MCF 10A (cell line): ENCODE measurements at regions not wholly inside any gene's neighbourhood (a gene's known extent, or its start where the extent isn't known, plus 50 kb on each side); places are given as distances from the start of the nearest gene placed in this dataset.

Experiments
- BruUV-seq: library from RNA; stranded (reverse); fragments of 400-500 nt; replicated peaks from 2 replicates; lab custom pipeline; 2021; lab: Mats Ljungman, UMichigan
- CTCF ChIA-PET: fragments of 300-600 bp; sonication (Branson Sonifier 250); formaldehyde crosslinking; extraction: SDS; loops from one replicate; lab custom pipeline; 2021; ENCODE audit warnings: antibody characterized with exemption, inconsistent platforms; lab: Yijun Ruan, JAX
- POLR2A ChIA-PET: fragments of 300-600, 350-650 bp; sonication (Branson Sonifier 250); formaldehyde crosslinking; extraction: SDS; loops from one replicate; lab custom pipeline; 2020; ENCODE audit warnings: antibody characterized with exemption, inconsistent platforms; lab: Yijun Ruan, JAX
- DNase-seq: peaks from one replicate; pipeline ENCODE4 v3.0.0-alpha.2; 2018; ENCODE audit not compliant: unreplicated experiment
- H3K27ac Mint-ChIP-seq: one replicate; pipeline ENCODE4 v1.8.0; 2022; ENCODE audit warnings: mild to moderate bottlenecking, low read depth, mixed read lengths; ENCODE audit not compliant: unreplicated experiment
- H3K27me3 Mint-ChIP-seq: one replicate; pipeline ENCODE4 v1.8.0; 2022; ENCODE audit warnings: mixed read lengths; ENCODE audit not compliant: insufficient read depth, unreplicated experiment
- H3K36me3 Mint-ChIP-seq: one replicate; pipeline ENCODE4 v1.8.0; 2022; ENCODE audit warnings: mild to moderate bottlenecking, moderate library complexity, mixed read lengths; ENCODE audit not compliant: insufficient read depth, unreplicated experiment
- H3K4me1 Mint-ChIP-seq: one replicate; pipeline ENCODE4 v1.8.0; 2022; ENCODE audit warnings: mixed read lengths; ENCODE audit not compliant: insufficient read depth, unreplicated experiment
- H3K4me3 Mint-ChIP-seq: one replicate; pipeline ENCODE4 v1.8.0; 2022; ENCODE audit warnings: mild to moderate bottlenecking, moderate library complexity, mixed read lengths; ENCODE audit not compliant: unreplicated experiment
- H3K9me3 Mint-ChIP-seq: one replicate; pipeline ENCODE4 v1.8.0; 2022; ENCODE audit warnings: mixed read lengths; ENCODE audit not compliant: unreplicated experiment
- CTCF ChIP-seq: fragments of 200-600 bp; IDR thresholded peaks from one replicate; pipeline ENCODE4 v1.8.0; 2022; ENCODE audit warnings: antibody characterized with exemption, mild to moderate bottlenecking; ENCODE audit not compliant: unreplicated experiment
- intact Hi-C: fragments of 100-400 bp; cut with micrococcal nuclease; formaldehyde crosslinking; loops from 2 replicates; pipeline ENCODE4 v1.14.1; 2022

DNA sequence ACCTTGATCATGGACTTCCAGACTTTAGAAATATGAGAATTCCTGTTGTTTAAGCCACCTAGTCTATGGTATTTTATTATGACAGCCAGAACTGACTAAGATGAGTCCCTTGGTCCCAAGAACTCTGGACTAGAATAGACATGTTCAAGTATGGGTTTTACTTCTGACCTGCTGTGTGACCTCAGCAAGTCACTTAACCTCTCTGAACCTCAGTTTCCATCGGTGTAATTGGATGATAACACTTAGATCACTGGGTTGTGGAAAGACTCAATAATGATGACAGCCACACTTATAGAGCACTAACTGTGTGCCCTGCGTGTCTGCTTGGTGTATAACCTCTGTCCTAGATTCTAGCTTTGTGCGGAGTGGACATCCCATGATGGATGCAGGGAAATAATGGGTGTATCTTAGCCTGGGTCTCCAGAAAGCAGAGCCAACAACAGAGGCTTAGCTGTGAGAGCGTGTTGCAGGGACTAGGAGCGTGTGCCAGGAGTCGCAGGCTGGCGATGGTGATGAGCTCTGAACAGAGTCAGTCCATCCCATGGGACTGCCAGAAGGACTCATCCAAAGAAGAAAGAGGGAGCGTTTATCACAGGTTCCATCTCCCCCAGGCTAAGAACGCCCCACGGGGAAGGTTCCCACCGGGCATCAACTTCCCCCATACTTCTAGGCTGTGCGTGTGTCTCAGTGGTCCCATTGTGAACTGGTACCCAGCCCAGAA is 93.2 kb upstream of the TP53I11 start:
- Mint-ChIP-seq H3K27ac (peak overlapping the region; percentile 49), H3K9me3 (no peaks in the 10 kb centered on the region), H3K27me3 (no peaks in the 10 kb centered on the region), H3K36me3 (no peaks in the 10 kb centered on the region), H3K4me3 (no peak overlapping the region), H3K4me1 (peaks cover 41% of the 10 kb centered on the region)
- ChIA-PET CTCF (interaction anchor here (0.7 to 1.0 kb wide), 4 partner anchors 46 to 108 kb away, joined by 3 to 4 read pairs (median 3); no protein-coding TSS in a partner anchor), POLR2A (no interaction called here)
- no TSS peak for BruUV-seq
- no peak for TF ChIP-seq CTCF
- intact Hi-C loops = loop anchor here (10.0 kb wide), 1 partner anchor 89 kb away; the partner anchor contains the start of gene TP53I11
- DNase-seq = no peak

DNA sequence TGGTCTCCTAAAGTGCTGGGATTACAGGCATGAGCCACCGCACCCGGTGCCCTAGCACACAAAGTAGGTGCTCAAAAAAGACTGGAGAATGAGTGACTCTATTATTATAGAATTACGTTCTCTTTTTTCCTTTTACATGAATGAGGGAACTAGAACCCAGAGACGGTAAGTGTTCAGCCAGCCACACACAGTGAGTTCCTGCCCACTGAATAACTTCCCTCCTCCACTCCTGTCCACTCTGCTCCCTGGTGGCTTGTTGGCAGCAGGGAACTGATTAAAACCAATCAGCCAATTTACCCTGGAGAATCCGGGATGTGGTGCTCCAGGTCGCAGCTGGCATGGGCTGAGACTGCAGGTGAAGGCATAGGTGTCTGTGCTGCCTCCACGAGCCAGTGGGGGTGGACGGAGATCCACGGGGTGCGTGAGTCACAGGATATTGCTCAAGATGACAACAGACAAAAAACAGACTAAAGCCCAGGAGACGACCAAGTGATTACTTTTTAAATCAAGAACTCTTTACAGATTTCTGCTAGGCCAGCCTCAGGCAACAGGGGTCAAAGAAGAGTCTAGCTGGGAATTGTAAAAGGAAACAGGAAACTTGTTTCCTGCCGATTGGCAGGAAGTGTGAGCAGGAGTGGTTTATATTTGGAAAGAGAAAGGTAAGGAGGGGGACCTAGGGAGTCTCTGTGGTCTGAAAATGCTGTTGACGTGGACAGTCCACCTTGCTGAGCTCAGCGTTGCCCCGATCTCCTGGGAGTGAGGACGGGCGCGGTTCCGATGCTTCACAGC is 95.2 kb upstream of the TP53I11 start:
- peak; percentile 78 for DNase-seq
- intact Hi-C loops = loop anchor here (1.0 to 10.0 kb wide), 2 partner anchors 43 to 91 kb away; partner anchors contain the start of gene TP53I11
- BruUV-seq = TSS peak; percentile 94
- ChIA-PET CTCF (interaction anchor here (0.8 to 1.0 kb wide), 2 partner anchors 50 to 297 kb away, joined by 4 read pairs; no protein-coding TSS in a partner anchor), POLR2A (interaction anchor here (0.8 to 1.5 kb wide), 4 partner anchors 44 to 67 kb away, joined by 3 to 5 read pairs (median 4); no protein-coding TSS in a partner anchor)
- no peaks in the 10 kb centered on the region for H3K27me3 Mint-ChIP-seq
- peak overlapping the region; percentile 54 for H3K4me3 Mint-ChIP-seq
- TF ChIP-seq CTCF = no peak
- H3K36me3 Mint-ChIP-seq = no peaks in the 10 kb centered on the region
- peaks cover 41% of the 10 kb centered on the region for H3K4me1 Mint-ChIP-seq
- H3K27ac Mint-ChIP-seq = peak overlapping the region; percentile 98
- no peaks in the 10 kb centered on the region for H3K9me3 Mint-ChIP-seq

- TF ChIP-seq CTCF = no peak
- H3K36me3 Mint-ChIP-seq = no peaks in the 10 kb centered on the region
- ChIA-PET POLR2A (no interaction called here), CTCF (interaction anchor here (0.6 to 1.2 kb wide), 2 partner anchors 57 to 286 kb away, joined by 3 read pairs; no protein-coding TSS in a partner anchor)
- peak overlapping the region; percentile 28 for H3K4me3 Mint-ChIP-seq
- no TSS peak for BruUV-seq
- H3K27me3 Mint-ChIP-seq = no peaks in the 10 kb centered on the region
- H3K4me1 Mint-ChIP-seq = peaks cover 32% of the 10 kb centered on the region
- no peaks in the 10 kb centered on the region for H3K9me3 Mint-ChIP-seq
- intact Hi-C loops = loop anchor here (10.0 kb wide), 1 partner anchor 94 kb away; the partner anchor contains the start of gene TP53I11
- peak overlapping the region; percentile 46 for H3K27ac Mint-ChIP-seq
- DNase-seq = no peak
Measured at GRCh38 chr11:45048313-45048841, 97.7 kb upstream of the TP53I11 start.
